ENCODE measurements at regions not wholly inside any gene's neighbourhood (a gene's known extent, or its start where the extent isn't known, plus 50 kb on each side); places are given as distances from the start of the nearest gene placed in this dataset.

DNA sequence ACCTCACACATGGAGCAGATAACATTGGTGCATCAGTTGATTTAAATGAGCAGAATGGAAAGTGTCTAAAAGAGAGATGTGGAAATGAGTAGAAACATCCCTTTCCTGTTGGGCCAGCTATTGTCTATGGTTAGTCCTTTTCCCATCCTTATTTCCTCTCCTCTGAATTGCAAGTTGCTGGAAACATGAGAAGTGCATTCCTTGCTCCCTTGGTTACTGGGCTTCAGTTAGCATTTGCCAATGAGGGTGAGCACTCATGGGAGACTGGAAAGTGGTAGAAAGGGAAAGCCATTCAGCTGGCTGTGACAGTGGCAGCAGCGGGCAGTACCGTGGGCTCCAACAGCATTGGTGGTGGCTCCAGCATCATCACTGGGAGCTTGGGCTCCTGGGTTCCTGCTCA is 96.0 kb upstream of the IGFBP7 start:
- no peak for TF ChIP-seq EZH2 (IDR thresholded peaks at IDR 0.05; ENCODE audit: borderline replicate concordance, low read length)
- TF ChIP-seq, protein P1, sequence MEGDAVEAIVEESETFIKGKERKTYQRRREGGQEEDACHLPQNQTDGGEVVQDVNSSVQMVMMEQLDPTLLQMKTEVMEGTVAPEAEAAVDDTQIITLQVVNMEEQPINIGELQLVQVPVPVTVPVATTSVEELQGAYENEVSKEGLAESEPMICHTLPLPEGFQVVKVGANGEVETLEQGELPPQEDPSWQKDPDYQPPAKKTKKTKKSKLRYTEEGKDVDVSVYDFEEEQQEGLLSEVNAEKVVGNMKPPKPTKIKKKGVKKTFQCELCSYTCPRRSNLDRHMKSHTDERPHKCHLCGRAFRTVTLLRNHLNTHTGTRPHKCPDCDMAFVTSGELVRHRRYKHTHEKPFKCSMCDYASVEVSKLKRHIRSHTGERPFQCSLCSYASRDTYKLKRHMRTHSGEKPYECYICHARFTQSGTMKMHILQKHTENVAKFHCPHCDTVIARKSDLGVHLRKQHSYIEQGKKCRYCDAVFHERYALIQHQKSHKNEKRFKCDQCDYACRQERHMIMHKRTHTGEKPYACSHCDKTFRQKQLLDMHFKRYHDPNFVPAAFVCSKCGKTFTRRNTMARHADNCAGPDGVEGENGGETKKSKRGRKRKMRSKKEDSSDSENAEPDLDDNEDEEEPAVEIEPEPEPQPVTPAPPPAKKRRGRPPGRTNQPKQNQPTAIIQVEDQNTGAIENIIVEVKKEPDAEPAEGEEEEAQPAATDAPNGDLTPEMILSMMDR (IDR thresholded peaks at IDR 0.05; ENCODE audit: low read length): no peak

Measured in OCI-LY1 (cell line).